NT2/D1 (cell line): ENCODE measurements at regions not wholly inside any gene's neighbourhood (a gene's known extent, or its start where the extent isn't known, plus 50 kb on each side); places are given as distances from the start of the nearest gene placed in this dataset.
"Not testable (repeated sequence)": the region's sequence is repeated elsewhere in the genome, so short reads cannot be mapped to it uniquely, and the experiment has no call there.

Experiments used
- DNase-seq: peaks from one replicate; pipeline ENCODE4 v3.0.0-alpha.2; 2011; ENCODE audit warnings: low read depth, low spot score
- H3K27me3 ChIP-seq: 2 replicates; pipeline ENCODE4 v1.6.0; 2011; ENCODE audit warnings: mild to moderate bottlenecking; ENCODE audit not compliant: insufficient read length, insufficient read depth
- H3K36me3 ChIP-seq: 2 replicates; pipeline ENCODE4 v1.6.1; 2011; ENCODE audit warnings: mild to moderate bottlenecking, low read length, mixed read lengths; ENCODE audit not compliant: insufficient read depth, insufficient read length
- H3K4me1 ChIP-seq: 2 replicates; pipeline ENCODE4 v1.5.1; 2011; ENCODE audit not compliant: insufficient read depth, insufficient read length
- H3K4me3 ChIP-seq: 2 replicates; pipeline ENCODE4 v1.5.1; 2011; ENCODE audit warnings: low read depth; ENCODE audit not compliant: insufficient read length
- H3K9ac ChIP-seq: 2 replicates; pipeline ENCODE4 v1.6.0; 2011; ENCODE audit warnings: low read depth; ENCODE audit not compliant: insufficient read length
- H3K9me3 ChIP-seq: 2 replicates; pipeline ENCODE4 v1.5.1; 2011; ENCODE audit warnings: mild to moderate bottlenecking, low read length; ENCODE audit not compliant: insufficient read depth
- SUZ12 ChIP-seq: IDR thresholded peaks from 2 replicates; pipeline ENCODE4 v1.6.1; 2011; ENCODE audit not compliant: insufficient read length, insufficient read depth; ENCODE audit errors: extremely low read depth
- YY1 ChIP-seq: IDR thresholded peaks from 2 replicates; pipeline ENCODE4 v1.6.1; 2011; ENCODE audit not compliant: insufficient read length, insufficient read depth
- ZNF274 ChIP-seq: IDR thresholded peaks from 2 replicates; pipeline ENCODE4 v1.6.1; 2011; ENCODE audit warnings: mild to moderate bottlenecking, low read depth, low read length

DNA sequence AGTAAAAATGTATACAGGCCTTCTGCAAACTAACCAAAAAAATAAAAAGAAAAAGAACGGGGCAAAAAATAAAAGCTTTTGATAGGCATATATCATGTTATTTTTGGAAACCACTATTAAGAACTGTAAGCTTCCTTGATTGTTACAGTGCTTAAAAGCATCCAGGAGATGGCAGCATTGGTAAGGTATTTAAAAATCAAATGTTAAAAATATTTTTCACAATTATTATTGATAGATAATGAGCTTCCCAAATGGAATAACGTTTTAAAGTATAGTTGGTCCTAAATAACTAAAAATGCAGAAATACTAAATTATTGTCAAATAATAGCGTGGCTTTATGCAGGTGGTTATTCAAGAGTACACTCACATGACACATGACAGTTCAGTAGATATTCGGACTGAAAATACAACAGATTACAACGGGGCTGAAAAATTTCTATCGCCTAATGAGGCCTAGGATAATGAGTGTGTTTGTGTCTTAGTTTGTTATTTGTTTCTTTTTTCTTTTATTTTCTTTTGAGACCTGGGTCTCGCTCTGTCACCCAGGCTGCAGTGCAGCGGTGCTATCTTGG lies 127.2 kb upstream of the ATF7IP start:
- no peak for DNase-seq
- peaks cover 13% of the 10 kb centered on the region for H3K9me3 ChIP-seq
- no peak for TF ChIP-seq SUZ12
- no peak for TF ChIP-seq YY1
- TF ChIP-seq ZNF274, result no peak

GRCh38 chr12:14239350-14239934 lies 126.0 kb upstream of the ATF7IP start:
- TF ChIP-seq YY1, result no peak
- TF ChIP-seq SUZ12, result no peak
- TF ChIP-seq ZNF274, result no peak
- Histone ChIP-seq H3K4me1 (peaks cover 6% of the 10 kb centered on the region), H3K9me3 (peaks cover 24% of the 10 kb centered on the region), H3K9ac (no peak overlapping the region), H3K36me3 (no peaks in the 10 kb centered on the region), H3K4me3 (no peak overlapping the region), H3K27me3 (no peaks in the 10 kb centered on the region)
- no peak for DNase-seq

More for the DNA sequence above, 127.2 kb upstream of the ATF7IP start:
- no peaks in the 10 kb centered on the region for H3K27me3 ChIP-seq
- peaks cover 6% of the 10 kb centered on the region for H3K4me1 ChIP-seq
- H3K4me3 ChIP-seq, result no peak overlapping the region
- no peak overlapping the region for H3K9ac ChIP-seq
- no peaks in the 10 kb centered on the region for H3K36me3 ChIP-seq

DNA sequence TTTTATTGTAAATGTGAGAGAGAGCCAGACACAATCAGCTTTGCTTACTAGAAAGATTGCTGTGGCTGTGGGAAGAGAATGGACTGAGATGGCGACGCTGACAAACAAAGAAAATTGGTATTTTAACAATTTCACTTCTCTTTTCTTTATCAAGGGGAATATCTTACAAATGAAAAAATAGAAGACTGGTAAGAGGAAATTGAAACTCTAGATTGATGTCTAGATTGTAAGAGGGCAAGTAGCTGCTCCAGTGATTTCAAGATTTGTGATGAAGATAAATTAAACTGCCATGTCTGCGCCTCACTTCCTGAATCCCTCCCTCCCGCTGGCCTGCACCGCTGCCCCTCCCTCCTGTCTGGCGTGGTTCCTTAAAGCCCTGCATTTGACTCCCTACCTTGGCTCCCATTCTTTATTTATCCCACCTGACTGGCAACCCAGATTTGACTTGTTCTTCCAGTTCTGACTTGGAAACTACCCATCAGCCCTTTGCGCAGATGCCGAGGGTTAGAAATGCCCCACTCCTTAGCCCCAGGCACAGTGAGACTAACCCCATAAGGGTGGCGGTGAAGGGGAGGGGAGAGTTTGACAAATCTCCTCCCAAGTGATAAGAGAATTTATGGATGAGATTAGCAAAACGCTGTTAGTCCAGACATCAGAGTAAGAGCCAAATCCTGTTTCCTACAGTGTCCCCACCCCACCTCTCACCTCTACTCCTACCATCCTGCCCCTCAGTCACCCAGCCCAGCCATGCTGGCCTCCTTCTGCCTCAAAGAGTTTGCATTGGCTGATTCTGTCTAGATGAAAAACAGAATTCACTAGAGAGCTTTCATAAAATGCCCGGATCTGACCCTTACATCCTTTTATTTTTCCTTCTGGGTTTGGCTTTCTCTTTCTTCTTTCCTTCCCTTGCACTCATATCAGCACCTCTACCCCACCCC lies 125.3 kb upstream of the ATF7IP start:
- Histone ChIP-seq H3K4me1 (peaks cover 6% of the 10 kb centered on the region), H3K9ac (no peak overlapping the region), H3K4me3 (no peak overlapping the region), H3K36me3 (no peaks in the 10 kb centered on the region), H3K27me3 (no peaks in the 10 kb centered on the region), H3K9me3 (peaks cover 25% of the 10 kb centered on the region)
- no peak for DNase-seq
- TF ChIP-seq YY1 (no peak), SUZ12 (no peak), ZNF274 (no peak)

GRCh38 chr12:14240873-14241220 lies 124.6 kb upstream of the ATF7IP start:
- Histone ChIP-seq H3K4me3 (no peak overlapping the region), H3K9ac (no peak overlapping the region), H3K9me3 (peaks cover 25% of the 10 kb centered on the region)

GRCh38 chr12:14242825-14243224 lies 122.7 kb upstream of the ATF7IP start:
- not testable (repeated sequence) for H3K36me3 ChIP-seq, H3K9ac ChIP-seq, H3K4me1 ChIP-seq, H3K4me3 ChIP-seq, DNase-seq, H3K27me3 ChIP-seq
- peaks cover 25% of the 10 kb centered on the region for H3K9me3 ChIP-seq

More at GRCh38 chr12:14240873-14241220, 124.6 kb upstream of the ATF7IP start:
- no peak for DNase-seq
- Histone ChIP-seq H3K4me1 (peaks cover 6% of the 10 kb centered on the region), H3K36me3 (no peaks in the 10 kb centered on the region), H3K27me3 (no peaks in the 10 kb centered on the region)
- TF ChIP-seq SUZ12 (no peak), ZNF274 (no peak), YY1 (no peak)

GRCh38 chr12:14243941-14244340 lies 121.5 kb upstream of the ATF7IP start:
- H3K36me3 ChIP-seq, result no peaks in the 10 kb centered on the region
- peaks cover 25% of the 10 kb centered on the region for H3K9me3 ChIP-seq
- TF ChIP-seq ZNF274, result no peak
- no peak for TF ChIP-seq SUZ12
- no peak for TF ChIP-seq YY1
- no peak overlapping the region for H3K9ac ChIP-seq
- H3K4me1 ChIP-seq, result peaks cover 6% of the 10 kb centered on the region
- H3K27me3 ChIP-seq, result no peaks in the 10 kb centered on the region
- no peak for DNase-seq
- no peak overlapping the region for H3K4me3 ChIP-seq

DNA sequence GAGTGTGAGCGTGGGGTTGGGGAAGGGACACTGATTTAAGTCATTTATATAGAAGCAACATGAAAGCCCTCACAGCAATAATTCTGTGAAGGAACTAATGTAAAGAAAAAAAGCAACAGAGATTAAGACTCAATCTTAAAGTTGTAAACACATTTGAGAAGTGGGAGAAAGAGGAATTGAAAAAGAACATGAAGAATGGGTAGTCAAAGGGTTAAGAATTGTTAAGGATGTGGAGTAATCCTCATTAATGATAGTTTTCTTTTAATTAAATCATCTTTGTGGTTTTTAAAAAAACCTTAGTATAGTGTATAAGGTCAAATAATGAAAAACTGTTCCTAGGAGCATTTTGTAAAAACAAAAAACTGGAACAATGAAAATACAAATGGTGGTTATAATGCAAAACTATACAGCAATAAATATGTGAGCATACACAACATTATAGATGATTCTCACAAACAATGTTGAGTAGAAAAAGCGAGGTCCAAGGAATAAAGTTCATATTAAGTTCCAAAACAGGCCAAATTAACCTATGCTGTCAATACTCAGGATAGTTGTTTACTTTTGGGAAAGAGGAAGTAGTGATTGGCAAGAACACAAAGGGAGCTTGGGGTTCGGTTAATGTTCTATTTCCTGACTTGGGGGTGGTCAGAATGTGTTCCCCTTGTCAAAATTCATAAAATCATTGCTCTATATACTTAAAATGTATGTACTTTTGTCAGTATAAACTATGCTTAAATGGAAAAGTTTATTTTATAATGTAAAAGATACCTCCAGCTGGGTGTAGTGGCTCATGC lies 120.4 kb upstream of the ATF7IP start:
- Histone ChIP-seq H3K4me1 (no peaks in the 10 kb centered on the region), H3K36me3 (no peaks in the 10 kb centered on the region), H3K9me3 (peaks cover 25% of the 10 kb centered on the region), H3K4me3 (no peak overlapping the region), H3K9ac (no peak overlapping the region), H3K27me3 (no peaks in the 10 kb centered on the region)
- TF ChIP-seq SUZ12, result no peak
- no peak for TF ChIP-seq YY1
- no peak for TF ChIP-seq ZNF274
- no peak for DNase-seq
